ENCODE measurements at regions not wholly inside any gene's neighbourhood (a gene's known extent, or its start where the extent isn't known, plus 50 kb on each side); places are given as distances from the start of the nearest gene placed in this dataset.

GRCh38 chr21:15365751-15366392 lies 301.1 kb upstream of the NRIP1 start:
- intact Hi-C loops (cut with DNase I): no loop called here
- no peaks in the 10 kb centered on the region for H3K27me3 ChIP-seq
- TF ChIP-seq, protein P1, sequence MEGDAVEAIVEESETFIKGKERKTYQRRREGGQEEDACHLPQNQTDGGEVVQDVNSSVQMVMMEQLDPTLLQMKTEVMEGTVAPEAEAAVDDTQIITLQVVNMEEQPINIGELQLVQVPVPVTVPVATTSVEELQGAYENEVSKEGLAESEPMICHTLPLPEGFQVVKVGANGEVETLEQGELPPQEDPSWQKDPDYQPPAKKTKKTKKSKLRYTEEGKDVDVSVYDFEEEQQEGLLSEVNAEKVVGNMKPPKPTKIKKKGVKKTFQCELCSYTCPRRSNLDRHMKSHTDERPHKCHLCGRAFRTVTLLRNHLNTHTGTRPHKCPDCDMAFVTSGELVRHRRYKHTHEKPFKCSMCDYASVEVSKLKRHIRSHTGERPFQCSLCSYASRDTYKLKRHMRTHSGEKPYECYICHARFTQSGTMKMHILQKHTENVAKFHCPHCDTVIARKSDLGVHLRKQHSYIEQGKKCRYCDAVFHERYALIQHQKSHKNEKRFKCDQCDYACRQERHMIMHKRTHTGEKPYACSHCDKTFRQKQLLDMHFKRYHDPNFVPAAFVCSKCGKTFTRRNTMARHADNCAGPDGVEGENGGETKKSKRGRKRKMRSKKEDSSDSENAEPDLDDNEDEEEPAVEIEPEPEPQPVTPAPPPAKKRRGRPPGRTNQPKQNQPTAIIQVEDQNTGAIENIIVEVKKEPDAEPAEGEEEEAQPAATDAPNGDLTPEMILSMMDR (IDR thresholded peaks at IDR 0.05): no peak
- TF ChIP-seq POLR2AphosphoS5 (IDR thresholded peaks at IDR 0.05; ENCODE audit: insufficient read depth in 1 of 2, low read depth in 1 of 2) (no peak), POLR2A (IDR thresholded peaks at IDR 0.05) (no peak)

DNA sequence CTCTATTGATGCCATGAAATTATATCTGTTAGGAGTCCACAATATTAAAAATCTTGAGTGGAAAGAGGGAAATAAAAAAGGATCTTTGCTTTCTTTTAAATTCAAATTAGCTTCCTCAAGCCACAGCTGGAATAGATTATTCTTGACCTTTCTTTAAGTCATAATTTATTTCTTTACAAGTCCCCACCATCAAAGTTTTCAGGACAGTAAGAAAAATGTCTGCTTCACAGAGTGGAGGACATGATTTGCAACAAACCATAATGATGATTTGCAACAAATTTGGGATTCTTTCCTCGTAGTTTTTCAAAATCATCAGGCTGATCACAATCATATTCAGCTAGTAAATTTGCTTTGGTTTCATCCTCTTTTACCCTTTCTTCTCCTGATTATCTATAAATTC lies 301.8 kb upstream of the NRIP1 start:
- intact Hi-C loops (cut with DNase I): no loop called here
- no peak for DNase-seq (ENCODE audit: extremely low spot score in 2 of 2)
- Histone ChIP-seq H3K36me3 (no peaks in the 10 kb centered on the region), H3K9me3 (no peaks in the 10 kb centered on the region), H3K27me3 (no peaks in the 10 kb centered on the region), H3K27ac (no peak overlapping the region), H3K4me1 (no peaks in the 10 kb centered on the region), H3K4me3 (no peak overlapping the region)
- TF ChIP-seq POLR2AphosphoS5 (IDR thresholded peaks at IDR 0.05; ENCODE audit: insufficient read depth in 1 of 2, low read depth in 1 of 2): no peak
- TF ChIP-seq, protein P1 (IDR thresholded peaks at IDR 0.05): no peak
- TF ChIP-seq POLR2A (IDR thresholded peaks at IDR 0.05): no peak

More at GRCh38 chr21:15365751-15366392, 301.1 kb upstream of the NRIP1 start:
- no peak overlapping the region for H3K27ac ChIP-seq
- no peaks in the 10 kb centered on the region for H3K36me3 ChIP-seq
- H3K9me3 ChIP-seq: no peaks in the 10 kb centered on the region
- DNase-seq (ENCODE audit: extremely low spot score in 2 of 2): no peak
- no peaks in the 10 kb centered on the region for H3K4me1 ChIP-seq
- no peak overlapping the region for H3K4me3 ChIP-seq

DNA sequence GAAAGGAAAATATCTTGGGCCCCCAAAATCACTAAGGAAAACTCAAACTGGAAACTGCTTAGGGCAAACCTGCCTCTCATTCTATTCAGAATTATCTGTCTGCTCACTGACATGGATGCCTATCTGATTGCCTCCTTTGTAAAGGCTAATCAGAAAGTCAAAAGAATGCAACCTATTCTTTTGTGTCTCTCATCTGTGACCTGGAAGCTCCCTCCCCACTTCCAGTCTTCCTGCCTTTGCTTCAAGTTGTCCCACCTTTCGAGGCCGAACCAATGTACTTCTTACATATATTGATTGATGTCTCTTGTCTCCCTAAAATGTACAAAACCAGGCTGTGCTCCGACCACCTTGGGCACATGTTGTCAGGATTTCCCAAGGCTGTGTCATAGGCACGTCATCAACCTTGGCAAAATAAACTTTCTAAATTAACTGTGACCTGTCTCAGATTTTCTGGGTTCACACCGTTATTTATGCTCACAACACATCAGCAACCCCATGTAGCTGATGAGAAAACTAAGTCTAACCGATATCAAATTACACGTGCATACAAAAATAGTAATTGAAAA lies 302.3 kb upstream of the NRIP1 start:
- no peak for DNase-seq (ENCODE audit: extremely low spot score in 2 of 2)
- Histone ChIP-seq H3K27me3 (no peaks in the 10 kb centered on the region), H3K9me3 (no peaks in the 10 kb centered on the region), H3K36me3 (no peaks in the 10 kb centered on the region), H3K4me3 (no peak overlapping the region), H3K4me1 (no peaks in the 10 kb centered on the region), H3K27ac (no peak overlapping the region)
- TF ChIP-seq, protein P1 (IDR thresholded peaks at IDR 0.05): no peak
- no peak for TF ChIP-seq POLR2AphosphoS5 (IDR thresholded peaks at IDR 0.05; ENCODE audit: insufficient read depth in 1 of 2, low read depth in 1 of 2)
- no peak for TF ChIP-seq POLR2A (IDR thresholded peaks at IDR 0.05)
- intact Hi-C loops (cut with DNase I): no loop called here

DNA sequence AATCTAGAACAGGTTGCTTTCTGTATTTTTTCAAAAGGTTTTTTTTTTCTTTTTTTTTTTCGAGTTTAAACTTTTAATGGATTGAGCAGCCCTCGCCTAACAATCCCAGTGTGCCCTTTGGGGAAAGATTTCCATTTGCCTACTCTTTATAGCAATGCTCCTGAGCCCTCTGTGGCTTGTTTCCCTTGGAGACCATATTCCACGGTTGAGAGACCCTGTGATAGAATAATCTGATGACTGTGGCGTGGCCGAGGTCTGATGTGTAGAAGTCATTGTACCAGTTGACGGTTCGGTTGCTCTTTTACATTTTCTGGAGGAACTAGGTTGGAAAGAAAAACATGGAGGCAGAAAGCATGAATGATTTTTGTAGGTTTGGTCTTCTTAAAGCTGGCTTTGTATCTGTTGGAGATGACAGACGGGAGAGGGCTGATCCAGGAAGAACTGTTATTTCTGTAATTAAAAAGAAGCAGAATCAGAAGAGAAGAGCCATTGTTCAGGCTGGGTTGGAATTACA lies 305.7 kb upstream of the NRIP1 start:
- H3K9me3 ChIP-seq: no peaks in the 10 kb centered on the region
- DNase-seq (ENCODE audit: extremely low spot score in 2 of 2): no peak
- H3K4me3 ChIP-seq: no peak overlapping the region
- no peaks in the 10 kb centered on the region for H3K36me3 ChIP-seq
- no peaks in the 10 kb centered on the region for H3K27me3 ChIP-seq
- H3K27ac ChIP-seq: no peak overlapping the region
- TF ChIP-seq, protein P1 (IDR thresholded peaks at IDR 0.05): no peak
- TF ChIP-seq POLR2A (IDR thresholded peaks at IDR 0.05) (no peak), POLR2AphosphoS5 (IDR thresholded peaks at IDR 0.05; ENCODE audit: insufficient read depth in 1 of 2, low read depth in 1 of 2) (no peak)
- no peaks in the 10 kb centered on the region for H3K4me1 ChIP-seq
- intact Hi-C loops (cut with DNase I): no loop called here

DNA sequence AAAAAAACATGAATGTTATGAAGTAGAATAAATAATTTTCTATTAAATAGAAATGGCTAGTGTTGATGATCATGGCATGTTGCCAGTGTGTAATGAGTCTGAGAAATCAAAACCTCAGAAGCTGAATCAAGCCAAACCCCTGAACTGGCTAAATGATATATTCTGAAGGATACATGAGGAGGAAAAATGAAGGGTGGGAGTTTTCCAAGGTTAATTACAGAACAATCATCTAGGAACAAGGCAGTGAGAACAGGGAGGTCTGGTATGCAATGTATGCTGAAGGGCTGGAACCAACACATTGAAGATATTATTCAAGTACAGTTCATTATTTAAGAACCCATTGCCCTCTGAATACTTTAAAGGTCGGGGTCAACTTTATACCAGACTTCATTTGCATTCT lies 309.1 kb upstream of the NRIP1 start:
- H3K36me3 ChIP-seq: no peaks in the 10 kb centered on the region
- no peaks in the 10 kb centered on the region for H3K4me1 ChIP-seq
- no peaks in the 10 kb centered on the region for H3K9me3 ChIP-seq
- intact Hi-C loops (cut with DNase I): no loop called here
- DNase-seq (ENCODE audit: extremely low spot score in 2 of 2): no peak
- no peak for TF ChIP-seq POLR2A (IDR thresholded peaks at IDR 0.05)
- H3K27me3 ChIP-seq: no peaks in the 10 kb centered on the region
- no peak overlapping the region for H3K4me3 ChIP-seq
- no peak overlapping the region for H3K27ac ChIP-seq

Data from vagina (tissue), 2 donors.